SK-N-MC (cell line): ENCODE measurements at regions not wholly inside any gene's neighbourhood (a gene's known extent, or its start where the extent isn't known, plus 50 kb on each side); places are given as distances from the start of the nearest gene placed in this dataset.
A peak's percentile ranks its signal among the peaks of the same experiment; 100 is the strongest.
"Not testable (repeated sequence)": the region's sequence is repeated elsewhere in the genome, so short reads cannot be mapped to it uniquely, and the experiment has no call there.

Experiments
- DNase-seq: peaks from one replicate; pipeline ENCODE4 v3.0.0-alpha.2; 2011; ENCODE audit warnings: low read depth, low spot score
- H3K27ac ChIP-seq: fragments of 200-600 bp; sonication (generic); 2 replicates; pipeline ENCODE4 v1.5.1; 2016; ENCODE audit warnings: mixed run types
- H3K36me3 ChIP-seq: fragments of 200-600 bp; sonication (generic); 2 replicates; pipeline ENCODE4 v1.6.1; 2017; ENCODE audit warnings: antibody characterized with exemption, low read length, mixed read lengths; ENCODE audit not compliant: insufficient read depth
- H3K4me3 ChIP-seq: fragments of 200-600 bp; sonication (generic); 2 replicates; pipeline ENCODE4 v1.5.1; 2016
- H3K9ac ChIP-seq: fragments of 200-600 bp; sonication (generic); 2 replicates; pipeline ENCODE4 v1.8.0; 2017; ENCODE audit warnings: mixed run types, mixed read lengths; ENCODE audit not compliant: insufficient read length
- H3K9me3 ChIP-seq: fragments of 200-600 bp; sonication (generic); 2 replicates; pipeline ENCODE4 v1.6.1; 2017; ENCODE audit warnings: low read depth, mild to moderate bottlenecking, antibody characterized with exemption, low read length, moderate library complexity, mixed read lengths
- EZH2 ChIP-seq: fragments of 200-600 bp; sonication (generic); IDR thresholded peaks from one replicate; pipeline ENCODE4 v1.6.1; 2017; ENCODE audit warnings: antibody characterized with exemption
- FOXP2 ChIP-seq: optimal IDR thresholded peaks from 2 replicates; pipeline ENCODE3; 2011; ENCODE audit warnings: mild to moderate bottlenecking, moderate library complexity; ENCODE audit not compliant: insufficient read depth; ENCODE audit errors: extremely low read length, control extremely low read depth
- POLR2AphosphoS5 ChIP-seq: IDR thresholded peaks from 2 replicates; pipeline ENCODE4 v1.6.1; 2012; ENCODE audit warnings: mild to moderate bottlenecking, low read depth, low read length, borderline replicate concordance

DNA sequence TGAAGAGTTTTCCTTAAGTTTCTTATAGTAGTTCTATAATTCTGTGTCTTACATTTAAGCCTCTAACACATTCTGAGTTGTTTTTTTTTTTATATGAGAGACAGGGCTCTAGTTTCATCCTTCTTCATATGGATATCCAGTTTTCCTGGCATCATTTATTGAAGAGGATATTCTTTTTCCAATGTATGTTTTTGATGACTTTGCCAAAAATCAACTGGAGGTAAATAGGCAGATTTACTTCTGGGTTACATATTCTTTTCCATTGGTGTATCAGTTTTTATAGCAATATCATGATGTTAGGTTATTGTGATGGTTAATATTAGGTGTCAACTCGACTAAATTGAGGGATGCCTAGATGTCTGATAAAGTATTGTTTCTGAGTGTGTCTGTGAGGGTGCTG is 650.7 kb upstream of the GRID2 start:
- no peaks in the 10 kb centered on the region for H3K9me3 ChIP-seq
- no peaks in the 10 kb centered on the region for H3K36me3 ChIP-seq
- TF ChIP-seq POLR2AphosphoS5 (no peak), FOXP2 (no peak), EZH2 (no peak)
- no peak overlapping the region for H3K4me3 ChIP-seq
- no peak overlapping the region for H3K27ac ChIP-seq
- H3K9ac ChIP-seq: no peak overlapping the region
- no peak for DNase-seq

DNA sequence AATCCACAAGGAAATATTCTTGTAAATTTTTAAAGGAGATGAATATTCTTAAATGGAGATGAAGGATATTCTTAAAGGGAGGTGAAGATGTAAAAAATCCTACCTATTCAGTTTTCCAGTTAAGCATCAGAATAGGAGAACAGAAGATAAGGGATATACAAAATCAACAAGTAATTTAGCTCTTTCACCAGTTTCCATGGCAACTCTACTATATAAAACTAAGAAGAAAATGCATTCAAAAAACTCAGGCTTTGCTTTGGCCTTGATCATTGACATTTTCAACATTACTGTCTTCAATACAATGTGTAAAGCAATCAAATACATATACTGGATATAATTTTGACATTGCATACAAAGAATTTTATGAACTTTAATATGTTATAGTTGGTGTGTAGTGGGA is 622.7 kb upstream of the GRID2 start:
- H3K4me3 ChIP-seq: no peak overlapping the region
- no peak for DNase-seq
- H3K9me3 ChIP-seq: no peaks in the 10 kb centered on the region
- H3K27ac ChIP-seq: no peak overlapping the region
- no peak for TF ChIP-seq FOXP2
- TF ChIP-seq POLR2AphosphoS5: no peak
- TF ChIP-seq EZH2: no peak
- no peak overlapping the region for H3K9ac ChIP-seq
- H3K36me3 ChIP-seq: no peaks in the 10 kb centered on the region

DNA sequence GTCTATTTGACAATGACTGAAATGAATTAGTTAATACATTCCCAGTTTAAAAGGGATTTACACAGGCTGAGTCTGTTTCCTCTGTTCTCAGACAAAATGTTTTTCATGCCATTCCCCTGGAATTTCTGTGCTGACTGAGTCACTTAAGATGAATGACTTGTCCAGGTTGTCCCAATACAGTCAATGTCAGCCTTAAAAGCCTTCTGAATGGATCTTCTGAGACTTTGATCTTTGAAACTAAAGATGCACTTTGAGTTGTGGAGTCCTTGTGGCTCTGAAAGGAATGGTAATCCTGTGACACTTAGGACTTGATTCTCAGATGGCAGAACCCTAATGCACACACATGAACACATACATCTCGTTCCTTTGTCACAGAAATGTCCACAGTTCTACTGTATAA is 622.2 kb upstream of the GRID2 start:
- H3K9ac ChIP-seq: no peak overlapping the region
- DNase-seq: no peak
- TF ChIP-seq EZH2: no peak
- TF ChIP-seq FOXP2: no peak
- no peak for TF ChIP-seq POLR2AphosphoS5
- no peak overlapping the region for H3K4me3 ChIP-seq
- H3K9me3 ChIP-seq: no peaks in the 10 kb centered on the region
- H3K27ac ChIP-seq: no peak overlapping the region
- H3K36me3 ChIP-seq: no peaks in the 10 kb centered on the region

DNA sequence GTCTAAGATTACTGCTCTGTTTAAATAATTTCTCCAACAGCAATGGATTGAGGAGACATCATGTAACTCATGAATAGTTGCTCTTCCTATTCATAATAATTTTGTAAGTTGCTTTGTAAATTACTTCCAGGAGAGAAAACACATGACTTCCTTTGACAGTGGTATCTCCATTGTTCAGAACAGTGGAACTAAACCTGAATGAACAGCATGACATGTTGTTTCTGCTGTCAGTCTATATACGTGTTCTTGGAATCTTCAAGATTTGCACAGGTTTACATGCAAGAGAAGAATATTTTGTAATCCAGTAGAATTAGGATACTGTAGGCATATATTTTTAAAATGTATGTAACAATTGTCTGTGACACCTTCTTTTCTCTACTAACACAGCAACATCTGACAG is 618.8 kb upstream of the GRID2 start:
- Histone ChIP-seq H3K27ac (no peak overlapping the region), H3K4me3 (no peak overlapping the region), H3K9ac (no peak overlapping the region), H3K36me3 (no peaks in the 10 kb centered on the region), H3K9me3 (no peaks in the 10 kb centered on the region)
- no peak for DNase-seq
- TF ChIP-seq FOXP2: no peak
- TF ChIP-seq EZH2: no peak
- TF ChIP-seq POLR2AphosphoS5: no peak

DNA sequence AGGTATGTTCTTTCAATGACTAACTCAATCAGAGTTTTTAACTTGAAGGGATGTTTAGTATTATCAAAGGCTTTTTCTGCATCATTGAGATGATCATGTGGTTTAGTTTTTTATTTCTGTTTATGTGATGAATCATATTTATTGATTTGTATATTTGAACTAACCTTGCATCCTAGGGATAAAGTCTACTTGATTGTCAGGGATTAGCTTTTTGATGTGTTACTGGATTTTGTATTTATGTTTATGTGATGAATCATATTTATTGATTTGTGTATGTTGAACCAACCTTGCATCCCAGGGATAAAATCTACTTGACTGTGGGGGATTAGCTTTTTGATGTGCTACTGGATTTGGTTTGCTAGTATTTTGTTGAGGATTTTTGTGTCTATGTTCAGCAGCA is 615.4 kb upstream of the GRID2 start:
- no peaks in the 10 kb centered on the region for H3K9me3 ChIP-seq
- no peaks in the 10 kb centered on the region for H3K36me3 ChIP-seq
- H3K27ac ChIP-seq: no peak overlapping the region
- no peak overlapping the region for H3K4me3 ChIP-seq
- H3K9ac ChIP-seq: no peak overlapping the region
- TF ChIP-seq FOXP2 (no peak), EZH2 (no peak), POLR2AphosphoS5 (no peak)
- DNase-seq: no peak

DNA sequence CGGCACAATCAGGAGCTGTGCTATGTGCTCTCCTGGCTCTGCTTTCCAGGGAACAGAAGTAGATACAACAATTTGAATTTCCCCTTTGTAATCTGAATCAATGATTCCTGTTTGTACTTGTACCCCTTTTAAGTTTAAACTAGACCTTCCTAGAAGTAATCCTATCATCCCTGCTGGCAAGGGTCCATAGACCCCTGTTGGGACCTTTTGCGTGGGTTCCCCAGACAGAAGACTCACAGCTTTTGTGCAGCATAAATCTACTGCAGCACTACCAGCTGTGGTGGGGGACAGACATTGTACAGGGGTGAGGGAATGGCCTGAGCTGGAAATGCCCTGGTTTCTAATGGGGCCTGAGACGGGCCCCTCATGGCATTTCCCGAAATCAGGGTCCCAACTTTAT is 604.1 kb upstream of the GRID2 start:
- peak overlapping the region; percentile 42; the same call in 1 of the 2 replicates for H3K27ac ChIP-seq
- not testable (repeated sequence) for H3K9me3 ChIP-seq, DNase-seq, H3K36me3 ChIP-seq, H3K9ac ChIP-seq
- H3K4me3 ChIP-seq: peak overlapping the region; percentile 15; the same call in 1 of the 2 replicates

DNA sequence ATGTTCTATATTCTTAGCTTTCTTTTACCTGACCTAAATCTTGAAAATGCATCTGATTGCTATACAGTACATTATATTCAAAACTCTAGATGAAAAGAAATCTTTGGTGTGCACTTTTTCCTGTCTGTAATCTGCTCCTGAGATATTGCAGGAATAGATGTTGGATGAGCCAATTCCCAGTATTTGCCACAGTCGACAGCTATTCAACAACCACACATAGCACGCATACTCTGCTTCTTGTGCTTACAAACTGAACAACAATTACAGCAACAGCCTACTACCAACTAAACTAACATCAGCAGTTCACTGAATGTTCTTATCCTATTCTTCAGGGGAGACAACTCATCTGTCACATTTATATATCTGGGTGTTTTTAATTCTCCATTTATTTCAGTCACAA is 573.9 kb upstream of the GRID2 start:
- no peaks in the 10 kb centered on the region for H3K9me3 ChIP-seq
- H3K9ac ChIP-seq: no peak overlapping the region
- TF ChIP-seq EZH2: no peak
- no peak for TF ChIP-seq FOXP2
- no peak for TF ChIP-seq POLR2AphosphoS5
- no peak overlapping the region for H3K27ac ChIP-seq
- no peak overlapping the region for H3K4me3 ChIP-seq
- no peaks in the 10 kb centered on the region for H3K36me3 ChIP-seq
- no peak for DNase-seq

DNA sequence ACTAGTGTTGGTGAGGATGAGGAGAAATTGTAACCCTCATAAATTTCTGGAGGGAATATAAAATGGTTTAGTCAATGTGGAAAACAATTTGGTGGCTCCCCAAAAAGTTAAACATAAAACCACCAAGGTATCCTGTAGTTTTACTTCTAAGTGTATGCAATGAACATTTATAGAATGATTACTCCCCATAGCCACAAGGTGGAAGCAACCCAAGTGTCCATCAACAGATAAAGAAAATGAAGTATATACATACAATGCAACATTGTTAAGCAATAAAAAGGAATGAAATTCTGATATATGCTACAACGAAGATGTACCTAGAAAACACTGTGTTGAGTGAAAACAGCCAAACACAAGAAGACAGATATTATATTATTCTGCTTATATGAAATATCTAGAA is 569.1 kb upstream of the GRID2 start:
- no peak for DNase-seq
- no peak overlapping the region for H3K27ac ChIP-seq
- H3K36me3 ChIP-seq: no peaks in the 10 kb centered on the region
- no peak overlapping the region for H3K4me3 ChIP-seq
- H3K9me3 ChIP-seq: no peaks in the 10 kb centered on the region
- TF ChIP-seq EZH2 (no peak), POLR2AphosphoS5 (no peak), FOXP2 (no peak)
- no peak overlapping the region for H3K9ac ChIP-seq

DNA sequence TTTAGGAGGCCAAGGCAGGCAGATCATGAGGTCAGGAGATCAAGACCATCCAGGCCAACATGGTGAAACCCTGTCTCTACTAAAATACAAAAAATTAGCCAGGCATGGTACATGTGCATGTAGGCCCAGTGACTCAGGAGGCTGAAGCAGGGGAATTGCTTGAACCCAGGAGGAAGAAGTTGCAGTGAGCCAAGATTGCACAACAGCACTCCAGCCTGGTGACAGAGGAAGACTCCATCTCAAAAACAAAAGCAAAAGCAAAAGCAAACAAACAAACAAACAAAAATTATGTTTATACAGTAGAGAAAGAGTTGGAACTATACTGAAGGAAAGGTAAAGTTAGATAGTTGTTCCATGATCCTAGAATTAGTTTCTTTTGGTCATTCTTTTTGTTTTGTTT is 564.9 kb upstream of the GRID2 start:
- H3K4me3 ChIP-seq, H3K9me3 ChIP-seq, H3K36me3 ChIP-seq, H3K9ac ChIP-seq, DNase-seq, H3K27ac ChIP-seq: not testable (repeated sequence)
